Endothelial cell of umbilical vein (primary cell): ENCODE measurements at regions not wholly inside any gene's neighbourhood (a gene's known extent, or its start where the extent isn't known, plus 50 kb on each side); places are given as distances from the start of the nearest gene placed in this dataset.

Source experiments
- BruUV-seq: library from RNA; stranded (reverse); fragments of 400-500 nt; replicated peaks from 2 replicates; lab custom pipeline; 2021; lab: Mats Ljungman, UMichigan
- CTCF ChIA-PET: fragments of 300-600, 350-600 bp; sonication (Branson Sonifier 250); formaldehyde crosslinking; loops from one replicate; lab custom pipeline; 2021; ENCODE audit warnings: antibody characterized with exemption, inconsistent platforms; lab: Charles Lee
- POLR2A ChIA-PET: fragments of 300-600, 350-600 bp; sonication (Branson Sonifier 250); formaldehyde crosslinking; loops from one replicate; lab custom pipeline; 2021; ENCODE audit warnings: antibody characterized with exemption, inconsistent platforms; lab: Charles Lee
- DNase-seq: peaks from one replicate; pipeline ENCODE4 v3.0.0-alpha.2; 2011; ENCODE audit warnings: low read depth, low spot score
- FAIRE-seq: peaks from 2 replicates; lab custom pipeline; 2011; peaks lifted over from hg19 to GRCh38; lab: Jason Lieb, UNC
- H2AFZ ChIP-seq: 2 replicates; pipeline ENCODE4 v1.6.0; 2012; ENCODE audit warnings: low read depth, low read length, control low read depth, inconsistent platforms
- H3K27ac ChIP-seq: 2 replicates; pipeline ENCODE4 v1.5.1; 2011; ENCODE audit warnings: low read depth, mild to moderate bottlenecking, control low read depth, low read length, moderate library complexity; ENCODE audit not compliant: insufficient read depth
- H3K27me3 ChIP-seq, 2 experiments: 2 replicates each; pipeline versions ENCODE4 v1.6.0 to v1.6.1; 2011; ENCODE audit warnings: low read length in 2 of 2, mixed read lengths in 1 of 2; ENCODE audit not compliant: control insufficient read depth in 2 of 2, insufficient read depth in 2 of 2
- H3K36me3 ChIP-seq, 2 experiments: 2 replicates in 1 of 2; 3 replicates in 1 of 2; pipeline ENCODE4 v1.5.1; 2011; ENCODE audit warnings: low read length in 2 of 2, mild to moderate bottlenecking in 1 of 2, moderate library complexity in 1 of 2; ENCODE audit not compliant: control insufficient read depth in 2 of 2, insufficient read depth in 2 of 2; ENCODE audit errors: extremely low read depth in 1 of 2
- H3K4me1 ChIP-seq: 3 replicates; pipeline ENCODE4 v1.5.1; 2011; ENCODE audit warnings: mild to moderate bottlenecking, low read length; ENCODE audit not compliant: control insufficient read depth, insufficient read depth; ENCODE audit errors: extremely low read depth
- H3K4me2 ChIP-seq: 2 replicates; pipeline ENCODE4 v1.6.1; 2011; ENCODE audit warnings: low read length, control low read depth, mixed read lengths; ENCODE audit not compliant: insufficient read depth
- H3K4me3 ChIP-seq, 3 experiments: fragments of 200-600 bp in 1 of 3; sonication (generic), shearing (Covaris generic) in 1 of 3; replicated peaks in 1 of 3; 2 replicates each; pipeline ENCODE4 v1.5.1; 2011 to 2016; ENCODE audit warnings: control low read depth in 3 of 3, low read length in 3 of 3, mild to moderate bottlenecking in 2 of 3, inconsistent platforms in 1 of 3, low read depth in 1 of 3, moderate library complexity in 1 of 3; ENCODE audit not compliant: insufficient read depth in 1 of 3
- H3K79me2 ChIP-seq: 2 replicates; pipeline ENCODE4 v1.6.0; 2012; ENCODE audit warnings: low read length, inconsistent platforms; ENCODE audit not compliant: control insufficient read depth, insufficient read depth
- H3K9ac ChIP-seq: replicated peaks from 2 replicates; pipeline ENCODE3; 2011; ENCODE audit warnings: low read length, control low read depth; ENCODE audit not compliant: insufficient read depth; ENCODE audit errors: extremely low read depth
- H3K9me1 ChIP-seq: replicated peaks from 3 replicates; pipeline ENCODE4 v1.6.0; 2011; ENCODE audit warnings: mild to moderate bottlenecking, low read length; ENCODE audit not compliant: control insufficient read depth, insufficient read depth; ENCODE audit errors: extremely low read depth
- H3K9me3 ChIP-seq: replicated peaks from 2 replicates; pipeline ENCODE4 v1.5.1; 2012; ENCODE audit warnings: low read length, inconsistent platforms; ENCODE audit not compliant: control insufficient read depth, insufficient read depth
- H4K20me1 ChIP-seq: replicated peaks from 2 replicates; pipeline ENCODE3; 2011; ENCODE audit warnings: mild to moderate bottlenecking, low read length; ENCODE audit not compliant: control insufficient read depth, insufficient read depth; ENCODE audit errors: extremely low read depth
- EZH2 ChIP-seq: IDR thresholded peaks from 2 replicates; pipeline ENCODE4 v1.6.1; 2012; ENCODE audit warnings: borderline replicate concordance, low read depth, mild to moderate bottlenecking, moderate library complexity, low read length, inconsistent platforms; ENCODE audit not compliant: severe bottlenecking
- FOS ChIP-seq: IDR thresholded peaks from 2 replicates; pipeline ENCODE4 v1.6.1; 2011; ENCODE audit warnings: mild to moderate bottlenecking, low read length, moderate library complexity, borderline replicate concordance; ENCODE audit not compliant: insufficient read depth
- GATA2 ChIP-seq: IDR thresholded peaks from 2 replicates; pipeline ENCODE4 v1.7.0; 2011; ENCODE audit warnings: low read depth, mild to moderate bottlenecking, moderate library complexity, mixed read lengths, low read length; ENCODE audit not compliant: insufficient read length, insufficient read depth
- JUN ChIP-seq: IDR thresholded peaks from 2 replicates; pipeline ENCODE4 v1.6.1; 2011; ENCODE audit warnings: borderline replicate concordance, low read depth; ENCODE audit not compliant: insufficient read length, insufficient read depth
- MYC ChIP-seq: IDR thresholded peaks from one replicate; pipeline ENCODE4 v1.6.1; 2011; ENCODE audit warnings: mild to moderate bottlenecking, low read depth, low read length
- POLR2A ChIP-seq: IDR thresholded peaks from 2 replicates; pipeline ENCODE4 v1.6.1; 2012; ENCODE audit warnings: low read depth, mild to moderate bottlenecking, control low read depth, low read length
- POLR2AphosphoS5 ChIP-seq: IDR thresholded peaks from 2 replicates; pipeline ENCODE4 v1.6.1; 2012; ENCODE audit warnings: low read depth, mild to moderate bottlenecking, control low read depth, low read length, moderate library complexity; ENCODE audit not compliant: insufficient read depth
- dilution Hi-C: fragments of 300-500 bp; cut with MboI; formaldehyde crosslinking; loops from one replicate; pipeline ENCODE4 v1.15.0; 2019; ENCODE audit warnings: low sequenced_read_pairs; ENCODE audit not compliant: extremely low pct_ligation_motif_present
- intact Hi-C: fragments of 100-400 bp; cut with micrococcal nuclease; formaldehyde crosslinking; loops from one replicate; pipeline ENCODE4 v1.10.0; 2022
- TF ChIP-seq, protein P1 (sequence below): IDR thresholded peaks from 2 replicates; pipeline ENCODE4 v1.6.1; 2011; ENCODE audit not compliant: insufficient read depth, insufficient read length
- TF ChIP-seq, protein P2 (sequence below), 2 donors: IDR thresholded peaks; 1 replicate in 1 of 2; 2 replicates in 1 of 2; pipeline ENCODE4 v1.5.1; 2011; ENCODE audit warnings: low read length in 2 of 2, mild to moderate bottlenecking in 2 of 2, moderate library complexity in 2 of 2, control low read depth in 1 of 2, inconsistent platforms in 1 of 2, low read depth in 1 of 2; ENCODE audit not compliant: insufficient read depth in 1 of 2; ENCODE audit errors: extremely low read depth in 1 of 2

DNA sequence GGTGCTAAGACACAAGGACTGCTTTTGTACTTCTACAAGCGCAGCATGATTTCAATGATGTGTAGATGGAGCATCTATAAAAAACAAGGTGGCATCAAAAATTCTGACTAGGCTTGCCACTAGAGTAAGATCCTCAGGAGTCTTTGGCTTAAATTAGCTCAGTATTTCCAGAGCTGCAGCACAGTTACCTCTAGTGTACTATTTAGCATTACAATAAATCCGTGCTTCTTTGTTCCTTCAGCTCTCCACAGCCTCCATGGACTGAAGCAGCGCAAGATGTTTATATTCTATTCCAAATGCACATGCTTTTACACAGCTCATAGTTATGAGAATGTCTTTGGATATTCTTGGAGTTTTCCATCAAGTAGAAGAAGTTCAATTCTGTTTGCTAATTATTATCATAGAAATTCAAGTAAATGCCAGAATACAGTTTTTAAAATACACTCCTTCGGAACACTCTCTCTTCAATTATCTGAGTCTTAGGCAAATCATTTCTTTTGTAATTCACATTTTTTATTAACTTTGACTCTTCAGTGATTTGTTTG is 1133.0 kb upstream of the LRRTM1 start:
- intact Hi-C loops (no loop called here), dilution Hi-C loops (no loop called here)
- FAIRE-seq (no peak), DNase-seq (no peak)
- Histone ChIP-seq H3K9me3 (peaks cover 4% of the 10 kb centered on the region), H3K4me2 (no peak overlapping the region), H4K20me1 (no peaks in the 10 kb centered on the region), H3K9me1 (no peaks in the 10 kb centered on the region), H3K4me3 (no peak overlapping the region), H3K27me3 (no peaks in the 10 kb centered on the region), H3K36me3 (no peaks in the 10 kb centered on the region), H3K4me1 (no peaks in the 10 kb centered on the region), H3K27ac (no peak overlapping the region), H2AFZ (no peak overlapping the region), H3K9ac (no peak overlapping the region), H3K79me2 (no peaks in the 10 kb centered on the region)
- ChIA-PET CTCF (no interaction called here), POLR2A (no interaction called here)
- TF ChIP-seq POLR2AphosphoS5 (no peak), FOS (no peak), GATA2 (no peak), POLR2A (no peak), EZH2 (no peak), MYC (no peak), JUN (no peak)
- TF ChIP-seq, protein P1, sequence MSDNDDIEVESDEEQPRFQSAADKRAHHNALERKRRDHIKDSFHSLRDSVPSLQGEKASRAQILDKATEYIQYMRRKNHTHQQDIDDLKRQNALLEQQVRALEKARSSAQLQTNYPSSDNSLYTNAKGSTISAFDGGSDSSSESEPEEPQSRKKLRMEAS, result no peak
- TF ChIP-seq, protein P2, sequence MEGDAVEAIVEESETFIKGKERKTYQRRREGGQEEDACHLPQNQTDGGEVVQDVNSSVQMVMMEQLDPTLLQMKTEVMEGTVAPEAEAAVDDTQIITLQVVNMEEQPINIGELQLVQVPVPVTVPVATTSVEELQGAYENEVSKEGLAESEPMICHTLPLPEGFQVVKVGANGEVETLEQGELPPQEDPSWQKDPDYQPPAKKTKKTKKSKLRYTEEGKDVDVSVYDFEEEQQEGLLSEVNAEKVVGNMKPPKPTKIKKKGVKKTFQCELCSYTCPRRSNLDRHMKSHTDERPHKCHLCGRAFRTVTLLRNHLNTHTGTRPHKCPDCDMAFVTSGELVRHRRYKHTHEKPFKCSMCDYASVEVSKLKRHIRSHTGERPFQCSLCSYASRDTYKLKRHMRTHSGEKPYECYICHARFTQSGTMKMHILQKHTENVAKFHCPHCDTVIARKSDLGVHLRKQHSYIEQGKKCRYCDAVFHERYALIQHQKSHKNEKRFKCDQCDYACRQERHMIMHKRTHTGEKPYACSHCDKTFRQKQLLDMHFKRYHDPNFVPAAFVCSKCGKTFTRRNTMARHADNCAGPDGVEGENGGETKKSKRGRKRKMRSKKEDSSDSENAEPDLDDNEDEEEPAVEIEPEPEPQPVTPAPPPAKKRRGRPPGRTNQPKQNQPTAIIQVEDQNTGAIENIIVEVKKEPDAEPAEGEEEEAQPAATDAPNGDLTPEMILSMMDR (IDR thresholded peaks at IDR 0.05; ENCODE audit: extremely low read depth in 1 of 2, insufficient read depth in 1 of 2, low read depth in 1 of 2, low read length in 2 of 2), result no peak
- BruUV-seq, result no TSS peak
